Lower lobe of right lung (tissue), 2 donors: ENCODE measurements at regions not wholly inside any gene's neighbourhood (a gene's known extent, or its start where the extent isn't known, plus 50 kb on each side); places are given as distances from the start of the nearest gene placed in this dataset.
"Not testable (repeated sequence)": the region's sequence is repeated elsewhere in the genome, so short reads cannot be mapped to it uniquely, and the experiment has no call there.

ENCODE experiments used
- ATAC-seq, 2 donors: fragments of 200-7000 bp; cut with Tn5 transposase; one replicate each; pipeline ENCODE4 v1.9.1; 2020 to 2022; ENCODE audit warnings: mild to moderate bottlenecking in 2 of 2, moderate library complexity in 2 of 2
- DNase-seq: peaks from one replicate; pipeline ENCODE4 v3.0.0-alpha.2; 2020
- H3K27ac ChIP-seq: fragments of 200-600 bp; one replicate; pipeline ENCODE4 v1.8.0; 2022
- H3K27me3 ChIP-seq: fragments of 200-600 bp; one replicate; pipeline ENCODE4 v1.8.0; 2022; ENCODE audit warnings: low read depth
- H3K36me3 ChIP-seq: fragments of 200-600 bp; one replicate; pipeline ENCODE4 v1.8.0; 2022; ENCODE audit warnings: mild to moderate bottlenecking
- H3K4me1 ChIP-seq: fragments of 200-600 bp; one replicate; pipeline ENCODE4 v1.8.0; 2022
- H3K4me3 ChIP-seq: fragments of 200-600 bp; one replicate; pipeline ENCODE4 v1.8.0; 2022; ENCODE audit warnings: mild to moderate bottlenecking
- H3K9me3 ChIP-seq: fragments of 200-600 bp; one replicate; pipeline ENCODE4 v1.8.0; 2022
- CTCF ChIP-seq: fragments of 200-600 bp; IDR thresholded peaks from one replicate; pipeline ENCODE4 v1.8.0; 2022; ENCODE audit warnings: antibody characterized with exemption, mild to moderate bottlenecking
- intact Hi-C: fragments of 100-400 bp; cut with DNase I; formaldehyde crosslinking; loops from one replicate; pipeline ENCODE4 v1.11.0; 2022
- donor health status: DM: no; HTN: yes; CAD: no; lungs with severe emphysema.

GRCh38 chr19:34620134-34620533 lies 56.8 kb downstream of the SCGB2B2 start:
- H3K4me3 ChIP-seq, ATAC-seq, DNase-seq, H3K36me3 ChIP-seq, H3K27ac ChIP-seq, H3K4me1 ChIP-seq, H3K27me3 ChIP-seq, intact Hi-C loops: not testable (repeated sequence)
- peaks cover 17% of the 10 kb centered on the region for H3K9me3 ChIP-seq

- H3K36me3 ChIP-seq: no peaks in the 10 kb centered on the region
- intact Hi-C loops: no loop called here
Measured at GRCh38 chr19:34618410-34618809, 58.5 kb downstream of the SCGB2B2 start.

GRCh38 chr19:34617996-34618395 lies 59.0 kb downstream of the SCGB2B2 start:
- ATAC-seq, H3K27ac ChIP-seq, H3K4me1 ChIP-seq, H3K27me3 ChIP-seq, H3K36me3 ChIP-seq, DNase-seq, H3K4me3 ChIP-seq, intact Hi-C loops: not testable (repeated sequence)
- peaks cover 29% of the 10 kb centered on the region for H3K9me3 ChIP-seq

More at GRCh38 chr19:34618410-34618809, 58.5 kb downstream of the SCGB2B2 start:
- no peaks in the 10 kb centered on the region for H3K4me1 ChIP-seq
- no peak for ATAC-seq
- TF ChIP-seq CTCF: no peak
- H3K9me3 ChIP-seq: peaks cover 30% of the 10 kb centered on the region
- no peak for DNase-seq
- H3K4me3 ChIP-seq: no peak overlapping the region
- H3K27ac ChIP-seq: no peak overlapping the region
- H3K27me3 ChIP-seq: no peaks in the 10 kb centered on the region

- H3K9me3 ChIP-seq: peaks cover 8% of the 10 kb centered on the region
Measured at GRCh38 chr19:34603003-34603402, 74.0 kb downstream of the SCGB2B2 start.

GRCh38 chr19:34601071-34601470 lies 75.9 kb downstream of the SCGB2B2 start:
- no peaks in the 10 kb centered on the region for H3K27me3 ChIP-seq
- no peak for ATAC-seq
- no peaks in the 10 kb centered on the region for H3K36me3 ChIP-seq
- no peak for TF ChIP-seq CTCF
- H3K9me3 ChIP-seq: peaks cover 8% of the 10 kb centered on the region
- no peak overlapping the region for H3K27ac ChIP-seq
- no peak overlapping the region for H3K4me3 ChIP-seq
- intact Hi-C loops: no loop called here
- DNase-seq: no peak
- no peaks in the 10 kb centered on the region for H3K4me1 ChIP-seq

More at GRCh38 chr19:34603003-34603402, 74.0 kb downstream of the SCGB2B2 start:
- Histone ChIP-seq H3K36me3 (no peaks in the 10 kb centered on the region), H3K27ac (no peak overlapping the region), H3K4me3 (no peak overlapping the region), H3K27me3 (no peaks in the 10 kb centered on the region), H3K4me1 (no peaks in the 10 kb centered on the region)
- no peak for TF ChIP-seq CTCF
- no peak for ATAC-seq
- intact Hi-C loops: no loop called here
- DNase-seq: no peak

- no peak for DNase-seq
- TF ChIP-seq CTCF: no peak
- Histone ChIP-seq H3K4me3 (no peak overlapping the region), H3K4me1 (no peaks in the 10 kb centered on the region), H3K27ac (no peak overlapping the region), H3K27me3 (no peaks in the 10 kb centered on the region), H3K36me3 (no peaks in the 10 kb centered on the region), H3K9me3 (peaks cover 8% of the 10 kb centered on the region)
- ATAC-seq: no peak
- intact Hi-C loops: no loop called here
Measured at GRCh38 chr19:34600366-34600765, 76.6 kb downstream of the SCGB2B2 start.
